GM12878 (cell line): ENCODE measurements at regions not wholly inside any gene's neighbourhood (a gene's known extent, or its start where the extent isn't known, plus 50 kb on each side); places are given as distances from the start of the nearest gene placed in this dataset.

ENCODE experiments used
- ATAC-seq: fragments of 200-7000 bp; cut with Tn5 transposase; 3 replicates; pipeline ENCODE4 v1.9.1; 2020; ENCODE audit warnings: mild to moderate bottlenecking, moderate library complexity
- BruUV-seq: library from RNA; stranded (reverse); fragments of 400-500 nt; replicated peaks from 2 replicates; lab custom pipeline; 2021; lab: Mats Ljungman, UMichigan
- CTCF ChIA-PET: fragments of 300-600 bp; sonication (Branson Sonifier 250); formaldehyde crosslinking; extraction: SDS; loops from one replicate; lab custom pipeline; 2021; ENCODE audit warnings: inconsistent platforms; lab: Yijun Ruan, JAX
- POLR2A ChIA-PET: fragments of 350-600 bp; formaldehyde crosslinking; extraction: SDS; loops from one replicate; lab custom pipeline; 2021; ENCODE audit warnings: inconsistent platforms; lab: Charles Lee
- RAD21 ChIA-PET: fragments of 300-600 bp; sonication (Branson Sonifier 250); formaldehyde crosslinking; loops from one replicate; lab custom pipeline; 2023; ENCODE audit warnings: antibody characterized with exemption; ENCODE audit not compliant: unreplicated experiment; lab: Charles Lee
- SMC1A ChIA-PET: fragments of 300-600 bp; sonication (Branson Sonifier 250); formaldehyde crosslinking; loops from one replicate; lab custom pipeline; 2023; ENCODE audit not compliant: unreplicated experiment, uncharacterized antibody; lab: Charles Lee
- DNase-seq: peaks from one replicate; pipeline ENCODE4 v3.0.0-alpha.2; 2011; ENCODE audit warnings: low read depth, low spot score
- FAIRE-seq: peaks from 3 replicates; lab custom pipeline; 2011; peaks lifted over from hg19 to GRCh38; lab: Jason Lieb, UNC
- H2AFZ ChIP-seq: 2 replicates; pipeline ENCODE4 v1.6.0; 2011; ENCODE audit warnings: low read depth, low read length, control low read depth; ENCODE audit not compliant: control insufficient read depth
- H3K27ac ChIP-seq: 2 replicates; pipeline ENCODE4 v1.5.1; 2011; ENCODE audit warnings: control low read depth; ENCODE audit not compliant: control insufficient read depth, insufficient read depth
- H3K27me3 ChIP-seq, 2 experiments: replicated peaks in 1 of 2; 2 replicates each; pipeline versions ENCODE4 v1.6.0 to v1.6.1; 2011; ENCODE audit warnings: low read length in 1 of 2; ENCODE audit not compliant: control insufficient read depth in 2 of 2, insufficient read depth in 2 of 2
- H3K36me3 ChIP-seq, 2 experiments: 2 replicates each; pipeline ENCODE4 v1.5.1; 2011; ENCODE audit warnings: low read length in 1 of 2; ENCODE audit not compliant: control insufficient read depth in 2 of 2, insufficient read depth in 2 of 2
- H3K4me1 ChIP-seq: 2 replicates; pipeline ENCODE4 v1.6.1; 2011; ENCODE audit warnings: mild to moderate bottlenecking, low read length, moderate library complexity, mixed read lengths; ENCODE audit not compliant: control insufficient read depth, insufficient read depth
- H3K4me2 ChIP-seq: 2 replicates; pipeline ENCODE4 v1.6.0; 2011; ENCODE audit warnings: control low read depth; ENCODE audit not compliant: control insufficient read depth, insufficient read depth
- H3K4me3 ChIP-seq: fragments of 200-600 bp; sonication (generic); 2 replicates; pipeline ENCODE4 v1.5.1; 2016
- H3K79me2 ChIP-seq: 2 replicates; pipeline ENCODE4 v1.6.0; 2011; ENCODE audit warnings: low read length; ENCODE audit not compliant: control insufficient read depth, insufficient read depth
- H3K9ac ChIP-seq: 2 replicates; pipeline ENCODE4 v1.8.0; 2011; ENCODE audit warnings: low read length, control low read depth, mixed read lengths; ENCODE audit not compliant: control insufficient read depth, insufficient read depth
- H3K9me3 ChIP-seq: replicated peaks from 3 replicates; pipeline ENCODE4 v1.5.1; 2011; ENCODE audit warnings: mild to moderate bottlenecking, low read length; ENCODE audit not compliant: control insufficient read depth, insufficient read depth
- H4K20me1 ChIP-seq: 2 replicates; pipeline ENCODE4 v1.6.0; 2011; ENCODE audit not compliant: control insufficient read depth, insufficient read depth
- IKZF1 ChIP-seq: fragments of 450-650 bp; conservative IDR thresholded peaks from 2 replicates; pipeline ENCODE4 v1.6.1; 2017; ENCODE audit warnings: antibody characterized with exemption, mild to moderate bottlenecking
- JUND ChIP-seq: IDR thresholded peaks from 2 replicates; pipeline ENCODE4 v1.6.1; 2012; ENCODE audit warnings: low read depth, mild to moderate bottlenecking, low read length, improper control_type of control experiment, moderate library complexity
- NFYA ChIP-seq: IDR thresholded peaks from 2 replicates; pipeline ENCODE4 v1.6.1; 2011; ENCODE audit warnings: low read depth, mild to moderate bottlenecking, low read length, improper control_type of control experiment, borderline replicate concordance
- RUNX3 ChIP-seq: IDR thresholded peaks from 2 replicates; pipeline ENCODE4 v1.6.1; 2012; ENCODE audit warnings: low read length, inconsistent platforms
- SP1 ChIP-seq: IDR thresholded peaks from one replicate; pipeline ENCODE4 v1.6.1; 2011; ENCODE audit warnings: low read depth, low read length
- TARDBP ChIP-seq: IDR thresholded peaks from 2 replicates; pipeline ENCODE4 v1.6.1; 2016; ENCODE audit warnings: borderline replicate concordance
- WRNIP1 ChIP-seq: IDR thresholded peaks from 2 replicates; pipeline ENCODE4 v1.6.1; 2011; ENCODE audit warnings: low read depth, low read length, improper control_type of control experiment, borderline replicate concordance
- ZNF384 ChIP-seq: IDR thresholded peaks from 2 replicates; pipeline ENCODE4 v1.6.1; 2012; ENCODE audit warnings: low read depth, mild to moderate bottlenecking, low read length, improper control_type of control experiment, borderline replicate concordance
- WGBS: methylation state at CpG from one replicate; pipeline ENCODE4 v1.1.6; 2016; ENCODE audit warnings: low lambda C conversion rate; ENCODE audit not compliant: insufficient replicate concordance, insufficient coverage; ENCODE audit errors: missing lambda C conversion rate; 5-methylcytosine and 5-hydroxymethylcytosine counted together
- in situ Hi-C: fragments of 300-500 bp; cut with MboI; formaldehyde crosslinking; loops from 9 replicates; pipeline ENCODE4 v1.14.3; 2018; ENCODE audit warnings: mixed read lengths
- intact Hi-C: fragments of 100-400 bp; cut with micrococcal nuclease; formaldehyde crosslinking; loops from one replicate; pipeline ENCODE4 v1.14.2; 2022; ENCODE audit not compliant: unreplicated experiment
- TF ChIP-seq, protein P1 (sequence below): fragments of 450-650 bp; IDR thresholded peaks from 2 replicates; pipeline ENCODE4 v1.6.1; 2014; ENCODE audit warnings: mild to moderate bottlenecking
- TF ChIP-seq, protein P2 (sequence below): fragments of 450-650 bp; IDR thresholded peaks from 2 replicates; pipeline ENCODE4 v1.6.1; 2017; ENCODE audit warnings: borderline replicate concordance

DNA sequence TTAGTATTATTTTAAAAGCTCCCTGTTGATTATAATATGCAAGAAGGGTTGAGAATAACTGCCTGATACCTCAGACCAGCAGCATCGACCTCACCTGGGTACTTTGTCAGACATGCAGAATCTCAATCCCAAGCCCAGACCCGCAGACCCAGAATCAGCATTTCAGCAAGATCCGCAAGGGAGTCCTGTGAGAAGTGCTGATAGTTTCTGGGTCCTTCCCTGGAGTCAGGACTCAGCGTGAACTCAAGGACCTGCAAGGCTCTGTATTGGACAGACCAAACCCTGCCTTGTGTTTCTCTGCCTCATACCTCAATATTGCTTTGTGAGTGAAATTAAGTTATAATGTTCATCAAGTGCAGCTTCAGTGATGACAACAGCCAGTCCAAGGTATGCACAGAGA is 149.5 kb upstream of the NPY start (continued):
- TF ChIP-seq, protein P1, sequence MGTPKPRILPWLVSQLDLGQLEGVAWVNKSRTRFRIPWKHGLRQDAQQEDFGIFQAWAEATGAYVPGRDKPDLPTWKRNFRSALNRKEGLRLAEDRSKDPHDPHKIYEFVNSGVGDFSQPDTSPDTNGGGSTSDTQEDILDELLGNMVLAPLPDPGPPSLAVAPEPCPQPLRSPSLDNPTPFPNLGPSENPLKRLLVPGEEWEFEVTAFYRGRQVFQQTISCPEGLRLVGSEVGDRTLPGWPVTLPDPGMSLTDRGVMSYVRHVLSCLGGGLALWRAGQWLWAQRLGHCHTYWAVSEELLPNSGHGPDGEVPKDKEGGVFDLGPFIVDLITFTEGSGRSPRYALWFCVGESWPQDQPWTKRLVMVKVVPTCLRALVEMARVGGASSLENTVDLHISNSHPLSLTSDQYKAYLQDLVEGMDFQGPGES, result no peak
- TF ChIP-seq, protein P2, sequence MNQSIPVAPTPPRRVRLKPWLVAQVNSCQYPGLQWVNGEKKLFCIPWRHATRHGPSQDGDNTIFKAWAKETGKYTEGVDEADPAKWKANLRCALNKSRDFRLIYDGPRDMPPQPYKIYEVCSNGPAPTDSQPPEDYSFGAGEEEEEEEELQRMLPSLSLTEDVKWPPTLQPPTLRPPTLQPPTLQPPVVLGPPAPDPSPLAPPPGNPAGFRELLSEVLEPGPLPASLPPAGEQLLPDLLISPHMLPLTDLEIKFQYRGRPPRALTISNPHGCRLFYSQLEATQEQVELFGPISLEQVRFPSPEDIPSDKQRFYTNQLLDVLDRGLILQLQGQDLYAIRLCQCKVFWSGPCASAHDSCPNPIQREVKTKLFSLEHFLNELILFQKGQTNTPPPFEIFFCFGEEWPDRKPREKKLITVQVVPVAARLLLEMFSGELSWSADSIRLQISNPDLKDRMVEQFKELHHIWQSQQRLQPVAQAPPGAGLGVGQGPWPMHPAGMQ, result no peak

DNA sequence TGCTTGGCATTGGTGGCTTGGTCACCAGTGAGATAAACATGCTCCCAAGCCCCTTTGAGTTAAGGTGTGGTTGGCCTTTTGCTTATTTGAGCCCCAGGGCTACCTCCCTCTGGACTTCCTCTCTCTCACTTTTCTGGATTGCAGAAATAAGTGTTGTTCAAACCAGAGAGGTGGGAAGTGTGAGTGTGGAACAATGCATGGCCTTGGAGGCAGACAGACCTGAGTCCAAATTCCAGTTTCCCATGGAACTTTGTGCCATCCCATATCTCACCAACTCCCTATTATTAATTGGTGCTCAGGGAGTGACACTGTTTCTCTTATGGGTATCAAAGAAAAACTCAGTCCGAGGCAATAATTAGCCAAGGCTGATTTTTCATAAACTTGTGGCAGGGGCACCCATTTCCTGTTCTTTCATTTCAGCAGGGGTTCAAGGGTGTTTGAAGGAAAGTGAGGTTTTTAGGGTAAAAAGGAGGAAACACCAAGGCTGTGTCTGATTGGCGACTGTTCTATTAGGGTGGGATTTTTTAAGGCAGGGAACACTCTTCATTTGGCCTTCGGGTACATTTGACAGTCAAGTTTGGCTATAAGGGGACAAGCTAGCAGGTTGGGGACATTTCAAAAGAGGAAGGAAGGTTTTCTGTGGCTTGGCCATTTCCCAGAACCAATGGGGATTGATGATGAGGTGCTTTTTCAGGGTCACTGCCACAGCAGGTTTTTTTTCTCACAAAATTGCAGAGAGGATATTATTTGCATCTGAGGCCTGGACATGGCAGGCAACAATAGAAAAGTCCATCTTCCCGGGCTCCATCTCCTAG is 148.8 kb upstream of the NPY start:
- DNase-seq (peak; percentile 56), FAIRE-seq (no peak), ATAC-seq (peak; percentile 79)
- no peak for TF ChIP-seq JUND
- TF ChIP-seq ZNF384, result no peak
- TF ChIP-seq IKZF1, result 0 out of 2 replicates have a peak, but pooled peaks have one; percentile 19
- TF ChIP-seq WRNIP1, result no peak
- no peak for TF ChIP-seq SP1
- peak; percentile 27; the same call in 1 of the 2 replicates for TF ChIP-seq RUNX3
- TF ChIP-seq NFYA, result no peak
- no peak for TF ChIP-seq TARDBP
- Histone ChIP-seq H3K9ac (no peak overlapping the region), H3K79me2 (no peaks in the 10 kb centered on the region), H3K36me3 (no peaks in the 10 kb centered on the region), H3K9me3 (no peaks in the 10 kb centered on the region), H3K4me2 (no peak overlapping the region), H3K4me3 (no peak overlapping the region), H3K27me3 (no peaks in the 10 kb centered on the region; a peak in 1 of 4 replicates), H2AFZ (no peak overlapping the region), H3K27ac (no peak overlapping the region), H3K4me1 (peaks cover 8% of the 10 kb centered on the region; the same call in 1 of the 2 replicates), H4K20me1 (no peaks in the 10 kb centered on the region)
- in situ Hi-C loops, result no loop called here
- SMC1A ChIA-PET, result no interaction called here
- POLR2A ChIA-PET, result no interaction called here
- BruUV-seq, result no TSS peak
- CTCF ChIA-PET, result no interaction called here
- 0% methylated on average over 4 of the region's 4 CpGs for WGBS
- intact Hi-C loops, result no loop called here
- RAD21 ChIA-PET, result no interaction called here
